ENCODE measurements at regions not wholly inside any gene's neighbourhood (a gene's known extent, or its start where the extent isn't known, plus 50 kb on each side); places are given as distances from the start of the nearest gene placed in this dataset.

GRCh38 chr1:185681034-185681633, 53.1 kb upstream of the HMCN1 start:
- peaks cover 29 to 32% of the 10 kb centered on the region in 2 experiments for H3K4me1 ChIP-seq (ENCODE audit: control insufficient read depth in 1 of 2, insufficient read depth in 1 of 2, low read depth in 1 of 2, low read length in 1 of 2)
- peak; percentile 63 for TF ChIP-seq CTCF (IDR thresholded peaks at IDR 0.05)
- H3K27me3 ChIP-seq = no peaks in the 10 kb centered on the region
- no peaks in the 10 kb centered on the region for H3K9me3 ChIP-seq
- H3K4me3 ChIP-seq (ENCODE audit: low read depth in 1 of 2, low read length in 1 of 2) = peak overlapping the region in 1 of 2 experiments; percentile 11
- no peaks in the 10 kb centered on the region for H3K36me3 ChIP-seq
- H3K27ac ChIP-seq = no peak overlapping the region

- no peak for TF ChIP-seq CTCF (IDR thresholded peaks at IDR 0.05)
- Histone ChIP-seq H3K4me3 (ENCODE audit: low read depth in 1 of 2, low read length in 1 of 2) (peak overlapping the region; percentile 11 to 22), H3K9me3 (no peaks in the 10 kb centered on the region), H3K4me1 (ENCODE audit: control insufficient read depth in 1 of 2, insufficient read depth in 1 of 2, low read depth in 1 of 2, low read length in 1 of 2) (peaks cover 29 to 32% of the 10 kb centered on the region in 2 experiments), H3K27ac (peak overlapping the region; percentile 65), H3K27me3 (no peaks in the 10 kb centered on the region), H3K36me3 (no peaks in the 10 kb centered on the region)
These were observed 53.7 kb upstream of the HMCN1 start for GRCh38 chr1:185680453-185680852.

GRCh38 chr1:185679220-185679619, 55.0 kb upstream of the HMCN1 start:
- no peaks in the 10 kb centered on the region for H3K27me3 ChIP-seq
- H3K36me3 ChIP-seq = no peaks in the 10 kb centered on the region
- no peak overlapping the region for H3K4me3 ChIP-seq (ENCODE audit: low read depth in 1 of 2, low read length in 1 of 2)
- H3K27ac ChIP-seq = no peak overlapping the region
- H3K4me1 ChIP-seq (ENCODE audit: control insufficient read depth in 1 of 2, insufficient read depth in 1 of 2, low read depth in 1 of 2, low read length in 1 of 2) = peaks cover 37 to 44% of the 10 kb centered on the region in 2 experiments
- H3K9me3 ChIP-seq = no peaks in the 10 kb centered on the region
- TF ChIP-seq CTCF (IDR thresholded peaks at IDR 0.05) = no peak

GRCh38 chr1:185676969-185677368, 57.2 kb upstream of the HMCN1 start:
- no peak overlapping the region for H3K27ac ChIP-seq
- no peak overlapping the region for H3K4me3 ChIP-seq (ENCODE audit: low read depth in 1 of 2, low read length in 1 of 2)
- TF ChIP-seq CTCF (IDR thresholded peaks at IDR 0.05) = no peak
- no peaks in the 10 kb centered on the region for H3K9me3 ChIP-seq
- H3K36me3 ChIP-seq = no peaks in the 10 kb centered on the region
- H3K4me1 ChIP-seq (ENCODE audit: control insufficient read depth in 1 of 2, insufficient read depth in 1 of 2, low read depth in 1 of 2, low read length in 1 of 2) = peaks cover 52 to 61% of the 10 kb centered on the region in 2 experiments
- H3K27me3 ChIP-seq = no peaks in the 10 kb centered on the region

GRCh38 chr1:185674201-185674600, 60.0 kb upstream of the HMCN1 start:
- H3K4me1 ChIP-seq (ENCODE audit: control insufficient read depth in 1 of 2, insufficient read depth in 1 of 2, low read depth in 1 of 2, low read length in 1 of 2) = peaks cover 31 to 48% of the 10 kb centered on the region in 2 experiments
- H3K27me3 ChIP-seq = no peaks in the 10 kb centered on the region
- H3K27ac ChIP-seq = peak overlapping the region; percentile 56
- H3K9me3 ChIP-seq = no peaks in the 10 kb centered on the region
- TF ChIP-seq CTCF (IDR thresholded peaks at IDR 0.05) = no peak
- no peaks in the 10 kb centered on the region for H3K36me3 ChIP-seq
- no peak overlapping the region for H3K4me3 ChIP-seq (ENCODE audit: low read depth in 1 of 2, low read length in 1 of 2)
